HFFc6 (cell line): ENCODE measurements at regions not wholly inside any gene's neighbourhood (a gene's known extent, or its start where the extent isn't known, plus 50 kb on each side); places are given as distances from the start of the nearest gene placed in this dataset.

Experiments
- DNase-seq: peaks from one replicate; pipeline ENCODE4 v3.0.0-alpha.2; 2018
- H3K27ac Mint-ChIP-seq: 2 replicates; pipeline ENCODE4 v1.8.0; 2020; ENCODE audit warnings: mild to moderate bottlenecking, mixed read lengths
- H3K27me3 Mint-ChIP-seq: 2 replicates; pipeline ENCODE4 v1.8.0; 2021; ENCODE audit warnings: mild to moderate bottlenecking, moderate library complexity, mixed read lengths; ENCODE audit not compliant: insufficient read depth
- H3K36me3 Mint-ChIP-seq: 2 replicates; pipeline ENCODE4 v1.8.0; 2021; ENCODE audit warnings: low read depth, mixed read lengths
- H3K4me1 Mint-ChIP-seq: 2 replicates; pipeline ENCODE4 v1.8.0; 2020; ENCODE audit warnings: low read depth, mixed read lengths
- H3K4me3 Mint-ChIP-seq: 2 replicates; pipeline ENCODE4 v1.8.0; 2020; ENCODE audit warnings: mild to moderate bottlenecking, moderate library complexity, mixed read lengths
- H3K9me3 Mint-ChIP-seq: 2 replicates; pipeline ENCODE4 v1.8.0; 2020; ENCODE audit warnings: mild to moderate bottlenecking, mixed read lengths
- CTCF ChIP-seq: fragments of 200-600 bp; sonication (generic); IDR thresholded peaks from 2 replicates; pipeline ENCODE4 v1.5.0; 2021; ENCODE audit warnings: antibody characterized with exemption, mild to moderate bottlenecking

- H3K27ac Mint-ChIP-seq, result no peak overlapping the region
- H3K36me3 Mint-ChIP-seq, result no peaks in the 10 kb centered on the region
- no peak for TF ChIP-seq CTCF
- no peak for DNase-seq
- peaks cover 40% of the 10 kb centered on the region for H3K9me3 Mint-ChIP-seq
- H3K4me1 Mint-ChIP-seq, result no peaks in the 10 kb centered on the region
- H3K4me3 Mint-ChIP-seq, result no peak overlapping the region
- H3K27me3 Mint-ChIP-seq, result no peaks in the 10 kb centered on the region
These were observed 101.0 kb upstream of the DACH1 start for GRCh38 chr13:71967990-71968389.

- Mint-ChIP-seq H3K4me3 (no peak overlapping the region), H3K4me1 (no peaks in the 10 kb centered on the region), H3K27ac (no peak overlapping the region), H3K9me3 (peaks cover 27% of the 10 kb centered on the region), H3K27me3 (no peaks in the 10 kb centered on the region), H3K36me3 (no peaks in the 10 kb centered on the region)
- TF ChIP-seq CTCF, result no peak
- no peak for DNase-seq
These were observed 97.6 kb upstream of the DACH1 start for GRCh38 chr13:71964491-71965100.

GRCh38 chr13:71962735-71963134 lies 95.7 kb upstream of the DACH1 start:
- Mint-ChIP-seq H3K36me3 (no peaks in the 10 kb centered on the region), H3K4me1 (no peaks in the 10 kb centered on the region), H3K4me3 (no peak overlapping the region), H3K27me3 (no peaks in the 10 kb centered on the region), H3K9me3 (peaks cover 13% of the 10 kb centered on the region), H3K27ac (no peak overlapping the region)
- TF ChIP-seq CTCF, result no peak
- DNase-seq, result no peak

- H3K27me3 Mint-ChIP-seq, result no peaks in the 10 kb centered on the region
- no peak overlapping the region for H3K27ac Mint-ChIP-seq
- no peak for DNase-seq
- TF ChIP-seq CTCF, result no peak
- peaks cover 13% of the 10 kb centered on the region for H3K9me3 Mint-ChIP-seq
- H3K4me1 Mint-ChIP-seq, result no peaks in the 10 kb centered on the region
- H3K36me3 Mint-ChIP-seq, result no peaks in the 10 kb centered on the region
- no peak overlapping the region for H3K4me3 Mint-ChIP-seq
These were observed 95.1 kb upstream of the DACH1 start for GRCh38 chr13:71962126-71962525.

GRCh38 chr13:71949441-71949840 lies 82.4 kb upstream of the DACH1 start:
- Mint-ChIP-seq H3K4me3 (no peak overlapping the region), H3K9me3 (peaks cover 22% of the 10 kb centered on the region), H3K27me3 (no peaks in the 10 kb centered on the region), H3K27ac (no peak overlapping the region), H3K36me3 (no peaks in the 10 kb centered on the region), H3K4me1 (no peaks in the 10 kb centered on the region)
- DNase-seq, result no peak
- TF ChIP-seq CTCF, result no peak

GRCh38 chr13:71939186-71939585 lies 72.2 kb upstream of the DACH1 start:
- no peak overlapping the region for H3K27ac Mint-ChIP-seq
- no peak for DNase-seq
- H3K9me3 Mint-ChIP-seq, result peaks cover 30% of the 10 kb centered on the region
- TF ChIP-seq CTCF, result no peak
- H3K27me3 Mint-ChIP-seq, result no peaks in the 10 kb centered on the region
- no peaks in the 10 kb centered on the region for H3K4me1 Mint-ChIP-seq
- H3K4me3 Mint-ChIP-seq, result no peak overlapping the region
- H3K36me3 Mint-ChIP-seq, result peaks cover 6% of the 10 kb centered on the region; the same call in 1 of the 2 replicates
